H9 (cell line): ENCODE measurements at regions not wholly inside any gene's neighbourhood (a gene's known extent, or its start where the extent isn't known, plus 50 kb on each side); places are given as distances from the start of the nearest gene placed in this dataset.

ENCODE experiments used
- DNase-seq: peaks from one replicate; pipeline ENCODE4 v3.0.0-alpha.2; 2017
- H2AFZ ChIP-seq: one replicate; pipeline ENCODE4 v1.6.1; 2013; ENCODE audit warnings: mild to moderate bottlenecking, low read length, control low read depth, moderate library complexity
- H2AK5ac ChIP-seq: 2 replicates; pipeline ENCODE4 v1.6.1; 2013; ENCODE audit warnings: low read length, control low read depth, mixed read lengths; ENCODE audit not compliant: insufficient read length
- H2BK120ac ChIP-seq: one replicate; pipeline ENCODE4 v1.6.1; 2013; ENCODE audit warnings: low read depth, mild to moderate bottlenecking, low read length, control low read depth, inconsistent platforms; ENCODE audit not compliant: poor library complexity, severe bottlenecking
- H2BK12ac ChIP-seq: 2 replicates; pipeline ENCODE4 v1.6.1; 2013; ENCODE audit warnings: low read length, control low read depth, mixed read lengths, low read depth; ENCODE audit not compliant: insufficient read length
- H2BK15ac ChIP-seq: 2 replicates; pipeline ENCODE4 v1.6.1; 2013; ENCODE audit warnings: low read depth, low read length, control low read depth
- H2BK20ac ChIP-seq: one replicate; pipeline ENCODE4 v1.6.1; 2013; ENCODE audit warnings: low read depth, mild to moderate bottlenecking, low read length, control low read depth, inconsistent platforms; ENCODE audit not compliant: poor library complexity, severe bottlenecking
- H2BK5ac ChIP-seq: 2 replicates; pipeline ENCODE4 v1.6.1; 2013; ENCODE audit warnings: low read length, control low read depth, mixed read lengths; ENCODE audit not compliant: insufficient read length
- H3K14ac ChIP-seq: 2 replicates; pipeline ENCODE4 v1.6.1; 2013; ENCODE audit warnings: low read length, control low read depth; ENCODE audit not compliant: insufficient read depth
- H3K18ac ChIP-seq: 2 replicates; pipeline ENCODE4 v1.6.1; 2013; ENCODE audit warnings: low read depth, mild to moderate bottlenecking, mixed read lengths, low read length, control low read depth; ENCODE audit not compliant: insufficient read length
- H3K23ac ChIP-seq: 2 replicates; pipeline ENCODE4 v1.6.1; 2013; ENCODE audit warnings: low read length, control low read depth, mixed read lengths, low read depth; ENCODE audit not compliant: insufficient read length
- H3K23me2 ChIP-seq: 2 replicates; pipeline ENCODE4 v1.6.1; 2013; ENCODE audit warnings: low read depth, mild to moderate bottlenecking, mixed read lengths, low read length, control low read depth; ENCODE audit not compliant: insufficient read length, poor library complexity, severe bottlenecking
- H3K27ac ChIP-seq: 2 replicates; pipeline ENCODE4 v1.5.1; 2013; ENCODE audit warnings: low read length, control low read depth, mixed read lengths, low read depth; ENCODE audit not compliant: insufficient read length
- H3K27me3 ChIP-seq: 2 replicates; pipeline ENCODE4 v1.6.1; 2013; ENCODE audit warnings: low read length, control low read depth, inconsistent platforms; ENCODE audit not compliant: insufficient read depth
- H3K4ac ChIP-seq: 2 replicates; pipeline ENCODE4 v1.6.1; 2013; ENCODE audit warnings: low read depth, mild to moderate bottlenecking, control low read depth, inconsistent platforms, low read length, moderate library complexity
- H3K4me1 ChIP-seq: 2 replicates; pipeline ENCODE4 v1.6.1; 2013; ENCODE audit warnings: low read length, control low read depth, inconsistent platforms; ENCODE audit not compliant: insufficient read depth
- H3K4me2 ChIP-seq: 2 replicates; pipeline ENCODE4 v1.6.1; 2013; ENCODE audit warnings: low read length, control low read depth, mixed read lengths; ENCODE audit not compliant: insufficient read length, insufficient read depth
- H3K56ac ChIP-seq: 2 replicates; pipeline ENCODE4 v1.6.1; 2013; ENCODE audit warnings: low read depth, mild to moderate bottlenecking, mixed read lengths, low read length, control low read depth; ENCODE audit not compliant: insufficient read length
- H3K79me1 ChIP-seq: 2 replicates; pipeline ENCODE4 v1.6.1; 2013; ENCODE audit warnings: low read depth, mild to moderate bottlenecking, moderate library complexity, low read length, control low read depth, inconsistent platforms; ENCODE audit not compliant: insufficient read depth, poor library complexity, severe bottlenecking
- H3K79me2 ChIP-seq: 2 replicates; pipeline ENCODE4 v1.6.1; 2013; ENCODE audit warnings: low read length, control low read depth, inconsistent platforms; ENCODE audit not compliant: insufficient read depth
- H3K9ac ChIP-seq: 2 replicates; pipeline ENCODE4 v1.6.1; 2013; ENCODE audit warnings: low read length, control low read depth, mixed read lengths; ENCODE audit not compliant: insufficient read length; ENCODE audit errors: extremely low read depth
- H3K9me3 ChIP-seq: one replicate; pipeline ENCODE4 v1.6.1; 2013; ENCODE audit warnings: low read depth, low read length, inconsistent platforms; ENCODE audit not compliant: control insufficient read depth
- H3T11ph ChIP-seq: one replicate; pipeline ENCODE4 v1.6.1; 2013; ENCODE audit warnings: mild to moderate bottlenecking, low read length, control low read depth, inconsistent platforms
- H4K20me1 ChIP-seq: one replicate; pipeline ENCODE4 v1.6.1; 2013; ENCODE audit not compliant: control insufficient read depth, insufficient read length, insufficient read depth
- H4K5ac ChIP-seq: 2 replicates; pipeline ENCODE4 v1.6.1; 2013; ENCODE audit warnings: low read depth, mild to moderate bottlenecking, mixed read lengths, low read length, control low read depth; ENCODE audit not compliant: insufficient read length
- H4K8ac ChIP-seq: replicated peaks from 2 replicates; pipeline ENCODE4 v1.6.1; 2013; ENCODE audit warnings: low read length, control low read depth, mixed read lengths, low read depth; ENCODE audit not compliant: insufficient read length
- H4K91ac ChIP-seq: 2 replicates; pipeline ENCODE4 v1.6.1; 2013; ENCODE audit warnings: low read depth, mild to moderate bottlenecking, moderate library complexity, mixed read lengths, low read length, control low read depth; ENCODE audit not compliant: insufficient read length
- H3K27ac Mint-ChIP-seq, 3 experiments: 2 replicates in 2 of 3; 3 replicates in 1 of 3; pipeline ENCODE4 v1.8.0; 2020 to 2021; ENCODE audit warnings: mixed read lengths in 3 of 3, mild to moderate bottlenecking in 1 of 3, moderate library complexity in 1 of 3
- H3K27me3 Mint-ChIP-seq: 2 replicates; pipeline ENCODE4 v1.8.0; 2021; ENCODE audit warnings: low read depth, mild to moderate bottlenecking, moderate library complexity, mixed read lengths
- H3K36me3 Mint-ChIP-seq, 3 experiments: 2 replicates in 2 of 3; 3 replicates in 1 of 3; pipeline ENCODE4 v1.8.0; 2020 to 2021; ENCODE audit warnings: low read depth in 3 of 3, mixed read lengths in 3 of 3; ENCODE audit not compliant: insufficient read depth in 1 of 3
- H3K4me1 Mint-ChIP-seq, 2 experiments: 2 replicates each; pipeline ENCODE4 v1.8.0; 2020; ENCODE audit warnings: mixed read lengths in 2 of 2
- H3K4me3 Mint-ChIP-seq, 2 experiments: 2 replicates in 1 of 2; 3 replicates in 1 of 2; pipeline ENCODE4 v1.8.0; 2020 to 2021; ENCODE audit warnings: mild to moderate bottlenecking in 2 of 2, mixed read lengths in 2 of 2, moderate library complexity in 1 of 2
- H3K9me3 Mint-ChIP-seq, 2 experiments: 2 replicates in 1 of 2; 3 replicates in 1 of 2; pipeline ENCODE4 v1.8.0; 2020; ENCODE audit warnings: mild to moderate bottlenecking in 2 of 2, mixed read lengths in 2 of 2, moderate library complexity in 1 of 2
- CTCF ChIP-seq: fragments of 200-600 bp; sonication (generic); conservative IDR thresholded peaks from 3 replicates; pipeline ENCODE4 v1.8.0; 2021; ENCODE audit warnings: antibody characterized with exemption, mild to moderate bottlenecking
- WGBS: extraction: QIAGEN DNeasy Blood & Tissue Kit; methylation state at CpG from one replicate; pipeline ENCODE4 v1.1.7; 2013; ENCODE audit warnings: missing lambda C conversion rate, low lambda C conversion rate, mixed read lengths; ENCODE audit not compliant: insufficient read length; ENCODE audit errors: extremely low coverage; 5-methylcytosine and 5-hydroxymethylcytosine counted together

- Histone ChIP-seq H3K9me3 (no peaks in the 10 kb centered on the region), H2BK12ac (no peak overlapping the region), H2AFZ (no peak overlapping the region), H4K20me1 (no peaks in the 10 kb centered on the region), H3K4me2 (no peak overlapping the region), H2BK5ac (no peak overlapping the region), H3K23ac (no peak overlapping the region), H3K14ac (no peak overlapping the region), H4K91ac (no peak overlapping the region), H3K9ac (no peak overlapping the region), H3K4me1 (no peaks in the 10 kb centered on the region; the same call in 1 of the 2 replicates), H3K27me3 (no peaks in the 10 kb centered on the region), H4K5ac (no peak overlapping the region), H2BK120ac (no peak overlapping the region), H3T11ph (no peak overlapping the region), H3K79me2 (no peaks in the 10 kb centered on the region), H3K4ac (no peak overlapping the region), H3K56ac (no peak overlapping the region), H3K79me1 (no peaks in the 10 kb centered on the region), H2BK20ac (no peak overlapping the region), H3K27ac (no peak overlapping the region), H3K23me2 (no peaks in the 10 kb centered on the region), H2BK15ac (no peak overlapping the region), H2AK5ac (no peak overlapping the region), H4K8ac (no peak overlapping the region), H3K18ac (no peak overlapping the region)
- no peaks in the 10 kb centered on the region for H3K9me3 Mint-ChIP-seq
- DNase-seq, result no peak
- H3K36me3 Mint-ChIP-seq, result no peaks in the 10 kb centered on the region
- no peak overlapping the region for H3K27ac Mint-ChIP-seq
- TF ChIP-seq CTCF, result no peak
- WGBS, result no CpG with 5 or more reads among the region's 3 CpGs
- no peak overlapping the region for H3K4me3 Mint-ChIP-seq
- no peaks in the 10 kb centered on the region for H3K27me3 Mint-ChIP-seq
- peaks cover 24 to 30% of the 10 kb centered on the region in 2 experiments for H3K4me1 Mint-ChIP-seq
Observed at GRCh38 chr10:29136411-29136810, 152.5 kb upstream of the LYZL1 start.
